Calu3 (cell line): ENCODE measurements at regions not wholly inside any gene's neighbourhood (a gene's known extent, or its start where the extent isn't known, plus 50 kb on each side); places are given as distances from the start of the nearest gene placed in this dataset.

Source experiments
- BruUV-seq: library from RNA; stranded (reverse); fragments of 400-500 nt; replicated peaks from 2 replicates; lab custom pipeline; 2021; lab: Mats Ljungman, UMichigan
- CTCF ChIA-PET: fragments of 300-600 bp; sonication (Branson Sonifier 250); formaldehyde crosslinking; loops from one replicate; lab custom pipeline; 2022; ENCODE audit warnings: antibody characterized with exemption; lab: Charles Lee
- DNase-seq: peaks from one replicate; pipeline ENCODE4 v3.0.0; 2022
- H3K27ac Mint-ChIP-seq: one replicate; pipeline ENCODE4 v1.8.0; 2022; ENCODE audit warnings: mixed read lengths; ENCODE audit not compliant: unreplicated experiment
- H3K27me3 Mint-ChIP-seq: one replicate; pipeline ENCODE4 v1.8.0; 2022; ENCODE audit warnings: mixed read lengths; ENCODE audit not compliant: unreplicated experiment
- H3K36me3 Mint-ChIP-seq: one replicate; pipeline ENCODE4 v1.8.0; 2022; ENCODE audit warnings: mild to moderate bottlenecking, moderate library complexity, mixed read lengths; ENCODE audit not compliant: insufficient read depth, unreplicated experiment
- H3K4me1 Mint-ChIP-seq: one replicate; pipeline ENCODE4 v1.8.0; 2022; ENCODE audit warnings: mild to moderate bottlenecking, low read depth, mixed read lengths; ENCODE audit not compliant: unreplicated experiment
- H3K4me3 Mint-ChIP-seq: one replicate; pipeline ENCODE4 v1.8.0; 2022; ENCODE audit warnings: mild to moderate bottlenecking, low read depth, moderate library complexity, mixed read lengths; ENCODE audit not compliant: unreplicated experiment
- H3K9me3 Mint-ChIP-seq: one replicate; pipeline ENCODE4 v1.8.0; 2022; ENCODE audit warnings: low read depth, mixed read lengths; ENCODE audit not compliant: unreplicated experiment
- intact Hi-C: fragments of 100-400 bp; cut with micrococcal nuclease; formaldehyde crosslinking; loops from one replicate; pipeline ENCODE4 v1.10.0; 2022; ENCODE audit not compliant: unreplicated experiment
- TF ChIP-seq, protein P1 (sequence below): fragments of 200-600 bp; IDR thresholded peaks from one replicate; pipeline ENCODE4 v1.8.0; 2022; ENCODE audit warnings: antibody characterized with exemption; ENCODE audit not compliant: unreplicated experiment

DNA sequence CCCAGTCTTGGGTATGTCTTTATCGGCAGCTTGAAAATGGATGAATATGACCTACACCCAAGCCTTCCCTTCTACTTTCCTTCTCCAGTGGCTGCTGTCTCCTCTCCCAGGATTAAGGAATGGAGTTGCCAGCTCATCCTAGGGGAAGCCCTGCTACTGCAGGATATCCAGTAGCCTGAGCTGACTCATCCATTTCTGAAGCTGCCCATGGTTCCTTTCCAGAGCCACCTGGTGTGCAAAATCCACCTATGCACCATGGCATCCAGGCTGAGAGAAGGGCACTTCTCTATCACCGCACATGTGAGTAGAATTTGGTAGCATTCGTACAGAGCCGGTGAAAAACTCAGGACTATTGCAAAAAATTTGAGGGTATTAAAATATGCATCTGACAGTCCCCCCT lies 290.8 kb downstream of the YTHDC2 start:
- Mint-ChIP-seq H3K4me3 (no peak overlapping the region), H3K27me3 (peaks cover 4% of the 10 kb centered on the region), H3K4me1 (peaks cover 17% of the 10 kb centered on the region), H3K36me3 (no peaks in the 10 kb centered on the region), H3K9me3 (no peaks in the 10 kb centered on the region), H3K27ac (no peak overlapping the region)
- BruUV-seq: no TSS peak
- CTCF ChIA-PET: interaction anchor here (0.9 kb wide), 1 partner anchor 23 kb away, joined by 3 read pairs; no protein-coding TSS in a partner anchor
- intact Hi-C loops: no loop called here
- TF ChIP-seq, protein P1, sequence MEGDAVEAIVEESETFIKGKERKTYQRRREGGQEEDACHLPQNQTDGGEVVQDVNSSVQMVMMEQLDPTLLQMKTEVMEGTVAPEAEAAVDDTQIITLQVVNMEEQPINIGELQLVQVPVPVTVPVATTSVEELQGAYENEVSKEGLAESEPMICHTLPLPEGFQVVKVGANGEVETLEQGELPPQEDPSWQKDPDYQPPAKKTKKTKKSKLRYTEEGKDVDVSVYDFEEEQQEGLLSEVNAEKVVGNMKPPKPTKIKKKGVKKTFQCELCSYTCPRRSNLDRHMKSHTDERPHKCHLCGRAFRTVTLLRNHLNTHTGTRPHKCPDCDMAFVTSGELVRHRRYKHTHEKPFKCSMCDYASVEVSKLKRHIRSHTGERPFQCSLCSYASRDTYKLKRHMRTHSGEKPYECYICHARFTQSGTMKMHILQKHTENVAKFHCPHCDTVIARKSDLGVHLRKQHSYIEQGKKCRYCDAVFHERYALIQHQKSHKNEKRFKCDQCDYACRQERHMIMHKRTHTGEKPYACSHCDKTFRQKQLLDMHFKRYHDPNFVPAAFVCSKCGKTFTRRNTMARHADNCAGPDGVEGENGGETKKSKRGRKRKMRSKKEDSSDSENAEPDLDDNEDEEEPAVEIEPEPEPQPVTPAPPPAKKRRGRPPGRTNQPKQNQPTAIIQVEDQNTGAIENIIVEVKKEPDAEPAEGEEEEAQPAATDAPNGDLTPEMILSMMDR: no peak
- peak; percentile 3 for DNase-seq

DNA sequence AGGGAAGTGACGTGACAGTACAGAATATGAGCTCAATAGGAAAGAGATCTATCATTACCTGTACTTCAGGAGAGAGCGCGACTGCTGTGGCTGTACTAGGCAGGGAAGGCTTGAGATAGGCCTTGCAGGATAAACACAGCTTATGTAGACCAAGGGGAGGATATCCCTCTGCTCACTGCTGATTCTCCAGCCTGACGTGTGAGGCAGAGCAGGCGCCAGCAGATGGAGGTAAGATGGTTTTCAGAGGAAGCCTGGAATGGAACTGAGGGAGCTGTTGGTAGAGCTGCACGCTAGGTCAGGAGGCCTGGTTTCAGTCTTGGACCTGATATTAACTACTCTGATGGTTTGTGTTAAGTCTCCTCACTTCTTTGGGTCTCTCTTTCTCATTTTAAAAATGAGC lies 291.4 kb downstream of the YTHDC2 start:
- intact Hi-C loops: loop anchor here (5.0 kb wide), 2 partner anchors 128 to 292 kb away; no protein-coding TSS in a partner anchor
- TF ChIP-seq, protein P1: no peak
- H3K36me3 Mint-ChIP-seq: no peaks in the 10 kb centered on the region
- BruUV-seq: no TSS peak
- DNase-seq: no peak
- H3K27me3 Mint-ChIP-seq: no peaks in the 10 kb centered on the region
- no peak overlapping the region for H3K4me3 Mint-ChIP-seq
- CTCF ChIA-PET: no interaction called here
- H3K27ac Mint-ChIP-seq: no peak overlapping the region
- H3K9me3 Mint-ChIP-seq: no peaks in the 10 kb centered on the region
- peaks cover 17% of the 10 kb centered on the region for H3K4me1 Mint-ChIP-seq

DNA sequence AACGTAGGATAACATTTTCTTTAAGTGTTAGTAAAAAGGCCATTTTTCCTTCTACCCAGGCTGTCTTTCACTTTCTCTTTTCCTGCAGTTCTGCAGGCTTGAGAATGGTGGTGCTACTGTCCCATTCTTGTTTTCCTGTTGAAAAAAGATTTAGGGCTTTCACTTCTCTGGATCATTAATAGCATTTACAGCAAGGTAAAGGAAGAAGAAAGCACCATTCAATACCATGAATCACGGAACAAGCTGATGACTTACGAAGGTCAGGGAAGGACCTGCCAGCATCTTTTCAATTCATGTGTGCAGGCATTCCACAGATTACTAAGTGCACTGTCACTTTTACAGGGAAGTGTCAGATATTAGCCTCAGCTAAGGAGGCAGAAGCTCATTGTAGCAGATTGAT lies 292.8 kb downstream of the YTHDC2 start:
- CTCF ChIA-PET: interaction anchor here (0.8 to 1.8 kb wide), 4 partner anchors 57 to 342 kb away, joined by 3 to 4 read pairs (median 4); no protein-coding TSS in a partner anchor
- intact Hi-C loops: loop anchor here (1.0 to 5.0 kb wide), 3 partner anchors 129 to 644 kb away; no protein-coding TSS in a partner anchor
- peaks cover 17% of the 10 kb centered on the region for H3K4me1 Mint-ChIP-seq
- H3K27ac Mint-ChIP-seq: no peak overlapping the region
- peak overlapping the region; percentile 25 for H3K4me3 Mint-ChIP-seq
- H3K27me3 Mint-ChIP-seq: no peaks in the 10 kb centered on the region
- no TSS peak for BruUV-seq
- no peaks in the 10 kb centered on the region for H3K36me3 Mint-ChIP-seq
- TF ChIP-seq, protein P1: peak; percentile 33
- peak; percentile 22 for DNase-seq
- no peaks in the 10 kb centered on the region for H3K9me3 Mint-ChIP-seq

DNA sequence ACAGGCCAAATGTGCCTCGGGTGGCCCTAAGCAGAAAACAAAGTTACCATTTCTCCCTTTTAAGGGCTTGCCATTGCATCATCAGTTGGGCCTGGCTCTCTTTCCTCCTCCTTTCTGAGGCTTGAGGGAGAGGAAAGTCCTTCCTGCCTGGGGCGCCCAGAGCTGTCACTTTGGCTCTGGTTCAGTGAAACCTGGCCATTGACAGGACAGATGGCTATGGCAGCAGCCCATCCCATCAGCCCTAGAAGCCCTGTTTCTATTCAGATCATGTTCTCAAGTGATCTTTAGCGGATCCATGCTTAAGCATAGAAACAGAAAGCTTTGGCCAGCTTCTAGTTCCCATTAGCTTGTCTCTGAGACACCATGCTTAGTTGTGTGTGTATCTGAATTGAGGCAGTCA lies 293.4 kb downstream of the YTHDC2 start:
- H3K9me3 Mint-ChIP-seq: no peaks in the 10 kb centered on the region
- no peak overlapping the region for H3K4me3 Mint-ChIP-seq
- intact Hi-C loops: loop anchor here (1.0 to 5.0 kb wide), 3 partner anchors 130 to 643 kb away; no protein-coding TSS in a partner anchor
- H3K36me3 Mint-ChIP-seq: no peaks in the 10 kb centered on the region
- H3K27ac Mint-ChIP-seq: no peak overlapping the region
- H3K4me1 Mint-ChIP-seq: peaks cover 17% of the 10 kb centered on the region
- TF ChIP-seq, protein P1: no peak
- H3K27me3 Mint-ChIP-seq: no peaks in the 10 kb centered on the region
- CTCF ChIA-PET: interaction anchor here (0.8 to 1.8 kb wide), 4 partner anchors 58 to 341 kb away, joined by 3 to 4 read pairs (median 4); no protein-coding TSS in a partner anchor
- BruUV-seq: no TSS peak
- peak; percentile 15 for DNase-seq
